Keratinocyte (primary cell): ENCODE measurements at regions not wholly inside any gene's neighbourhood (a gene's known extent, or its start where the extent isn't known, plus 50 kb on each side); places are given as distances from the start of the nearest gene placed in this dataset.

ENCODE experiments used
- DNase-seq: peaks from one replicate; pipeline ENCODE4 v3.0.0-alpha.2; 2011; ENCODE audit warnings: low read depth, missing footprints, low spot score
- FAIRE-seq: peaks from 2 replicates; lab custom pipeline; 2011; peaks lifted over from hg19 to GRCh38; lab: Jason Lieb, UNC
- H2AFZ ChIP-seq: 2 replicates; pipeline ENCODE4 v1.6.0; 2012; ENCODE audit warnings: low read length, control low read depth, inconsistent platforms; ENCODE audit not compliant: control insufficient read depth
- H3K27ac ChIP-seq: 2 replicates; pipeline ENCODE4 v1.5.1; 2011; ENCODE audit warnings: low read length; ENCODE audit not compliant: control insufficient read depth, insufficient read depth
- H3K27me3 ChIP-seq: 3 replicates; pipeline ENCODE4 v1.6.0; 2011; ENCODE audit warnings: low read length; ENCODE audit not compliant: control insufficient read depth, insufficient read depth; ENCODE audit errors: extremely low read depth
- H3K36me3 ChIP-seq, 2 experiments: 2 replicates in 1 of 2; 3 replicates in 1 of 2; pipeline ENCODE4 v1.5.1; 2011; ENCODE audit warnings: low read length in 2 of 2, mild to moderate bottlenecking in 1 of 2; ENCODE audit not compliant: control insufficient read depth in 2 of 2, insufficient read depth in 2 of 2; ENCODE audit errors: extremely low read depth in 1 of 2
- H3K4me1 ChIP-seq: 3 replicates; pipeline ENCODE4 v1.5.1; 2011; ENCODE audit warnings: low read length; ENCODE audit not compliant: control insufficient read depth, insufficient read depth; ENCODE audit errors: extremely low read depth
- H3K4me2 ChIP-seq: 3 replicates; pipeline ENCODE4 v1.6.0; 2011; ENCODE audit warnings: low read depth, low read length; ENCODE audit not compliant: control insufficient read depth, insufficient read depth; ENCODE audit errors: extremely low read depth
- H3K4me3 ChIP-seq, 3 experiments: fragments of 200-600 bp in 1 of 3; sonication (generic) in 1 of 3; 2 replicates in 2 of 3; 3 replicates in 1 of 3; pipeline ENCODE4 v1.5.1; 2011 to 2016; ENCODE audit warnings: low read length in 3 of 3, mild to moderate bottlenecking in 3 of 3, control low read depth in 2 of 3, inconsistent platforms in 1 of 3, low read depth in 1 of 3, mixed read lengths in 1 of 3, mixed run types in 1 of 3, moderate library complexity in 1 of 3; ENCODE audit not compliant: control insufficient read depth in 2 of 3, insufficient read depth in 2 of 3; ENCODE audit errors: extremely low read depth in 1 of 3
- H3K79me2 ChIP-seq: 2 replicates; pipeline ENCODE4 v1.6.0; 2012; ENCODE audit warnings: low read length; ENCODE audit not compliant: control insufficient read depth, insufficient read depth
- H3K9ac ChIP-seq: 3 replicates; pipeline ENCODE4 v1.6.0; 2011; ENCODE audit warnings: low read length; ENCODE audit not compliant: control insufficient read depth, insufficient read depth; ENCODE audit errors: extremely low read depth
- H3K9me1 ChIP-seq: 3 replicates; pipeline ENCODE4 v1.6.0; 2011; ENCODE audit warnings: low read length; ENCODE audit not compliant: control insufficient read depth, insufficient read depth; ENCODE audit errors: extremely low read depth
- H3K9me3 ChIP-seq: 2 replicates; pipeline ENCODE4 v1.5.1; 2012; ENCODE audit warnings: low read depth, low read length; ENCODE audit not compliant: control insufficient read depth
- H4K20me1 ChIP-seq: 3 replicates; pipeline ENCODE4 v1.6.0; 2011; ENCODE audit warnings: low read length; ENCODE audit not compliant: control insufficient read depth, insufficient read depth; ENCODE audit errors: extremely low read depth
- EZH2 ChIP-seq: IDR thresholded peaks from one replicate; pipeline ENCODE4 v1.6.1; 2012; ENCODE audit warnings: inconsistent platforms, mild to moderate bottlenecking, low read length, moderate library complexity
- dilution Hi-C: fragments of 300-500 bp; cut with MboI; formaldehyde crosslinking; loops from one replicate; pipeline ENCODE4 v1.7.0; 2020; ENCODE audit warnings: low sequenced_read_pairs; ENCODE audit not compliant: extremely low pct_ligation_motif_present
- TF ChIP-seq, protein P1 (sequence below), 3 experiments: IDR thresholded peaks in 1 of 3; conservative IDR thresholded peaks in 1 of 3; optimal IDR thresholded peaks in 1 of 3; 2 replicates in 2 of 3; 3 replicates in 1 of 3; pipeline versions ENCODE3 to v1.5.1; 2011; ENCODE audit warnings: low read length in 3 of 3, mild to moderate bottlenecking in 3 of 3, moderate library complexity in 2 of 3, control low read depth in 1 of 3, inconsistent platforms in 1 of 3; ENCODE audit not compliant: insufficient read depth in 2 of 3; ENCODE audit errors: extremely low read depth in 1 of 3

DNA sequence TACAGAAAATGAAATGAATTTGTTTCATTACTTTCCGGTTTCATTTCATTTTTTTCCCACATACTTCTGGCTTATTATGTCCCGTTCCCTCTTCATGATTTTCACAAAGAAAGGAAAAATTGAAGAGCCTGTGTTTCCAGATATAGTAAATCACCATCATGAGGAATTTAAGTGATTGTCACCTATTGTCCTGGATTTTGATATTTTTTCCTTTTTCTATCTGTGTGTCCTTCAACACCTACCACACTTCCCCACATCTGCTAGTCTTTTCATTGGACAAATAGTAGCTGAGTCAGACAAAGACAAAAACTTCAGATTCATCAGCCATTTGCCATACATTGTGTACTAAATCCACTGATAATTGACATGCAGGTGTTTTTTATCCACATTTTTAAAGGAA is 258.2 kb upstream of the HSF2 start:
- H2AFZ ChIP-seq: no peak overlapping the region
- H4K20me1 ChIP-seq: no peaks in the 10 kb centered on the region
- no peaks in the 10 kb centered on the region for H3K9me1 ChIP-seq
- no peaks in the 10 kb centered on the region for H3K79me2 ChIP-seq
- no peaks in the 10 kb centered on the region for H3K4me1 ChIP-seq
- H3K9me3 ChIP-seq: no peaks in the 10 kb centered on the region
- H3K36me3 ChIP-seq: no peaks in the 10 kb centered on the region
- no peak overlapping the region for H3K27ac ChIP-seq
- H3K9ac ChIP-seq: no peak overlapping the region
- no peaks in the 10 kb centered on the region for H3K27me3 ChIP-seq
- H3K4me2 ChIP-seq: no peak overlapping the region
- no peak overlapping the region for H3K4me3 ChIP-seq
- DNase-seq (no peak), FAIRE-seq (no peak)
- TF ChIP-seq, protein P1, sequence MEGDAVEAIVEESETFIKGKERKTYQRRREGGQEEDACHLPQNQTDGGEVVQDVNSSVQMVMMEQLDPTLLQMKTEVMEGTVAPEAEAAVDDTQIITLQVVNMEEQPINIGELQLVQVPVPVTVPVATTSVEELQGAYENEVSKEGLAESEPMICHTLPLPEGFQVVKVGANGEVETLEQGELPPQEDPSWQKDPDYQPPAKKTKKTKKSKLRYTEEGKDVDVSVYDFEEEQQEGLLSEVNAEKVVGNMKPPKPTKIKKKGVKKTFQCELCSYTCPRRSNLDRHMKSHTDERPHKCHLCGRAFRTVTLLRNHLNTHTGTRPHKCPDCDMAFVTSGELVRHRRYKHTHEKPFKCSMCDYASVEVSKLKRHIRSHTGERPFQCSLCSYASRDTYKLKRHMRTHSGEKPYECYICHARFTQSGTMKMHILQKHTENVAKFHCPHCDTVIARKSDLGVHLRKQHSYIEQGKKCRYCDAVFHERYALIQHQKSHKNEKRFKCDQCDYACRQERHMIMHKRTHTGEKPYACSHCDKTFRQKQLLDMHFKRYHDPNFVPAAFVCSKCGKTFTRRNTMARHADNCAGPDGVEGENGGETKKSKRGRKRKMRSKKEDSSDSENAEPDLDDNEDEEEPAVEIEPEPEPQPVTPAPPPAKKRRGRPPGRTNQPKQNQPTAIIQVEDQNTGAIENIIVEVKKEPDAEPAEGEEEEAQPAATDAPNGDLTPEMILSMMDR (optimal IDR thresholded peaks at IDR 0.05 in 1 of 3, IDR thresholded peaks at IDR 0.05 in 1 of 3, conservative IDR thresholded peaks at IDR 0.05 in 1 of 3; ENCODE audit: extremely low read depth in 1 of 3, insufficient read depth in 2 of 3, low read length in 3 of 3): no peak
- no peak for TF ChIP-seq EZH2
- dilution Hi-C loops: no loop called here

DNA sequence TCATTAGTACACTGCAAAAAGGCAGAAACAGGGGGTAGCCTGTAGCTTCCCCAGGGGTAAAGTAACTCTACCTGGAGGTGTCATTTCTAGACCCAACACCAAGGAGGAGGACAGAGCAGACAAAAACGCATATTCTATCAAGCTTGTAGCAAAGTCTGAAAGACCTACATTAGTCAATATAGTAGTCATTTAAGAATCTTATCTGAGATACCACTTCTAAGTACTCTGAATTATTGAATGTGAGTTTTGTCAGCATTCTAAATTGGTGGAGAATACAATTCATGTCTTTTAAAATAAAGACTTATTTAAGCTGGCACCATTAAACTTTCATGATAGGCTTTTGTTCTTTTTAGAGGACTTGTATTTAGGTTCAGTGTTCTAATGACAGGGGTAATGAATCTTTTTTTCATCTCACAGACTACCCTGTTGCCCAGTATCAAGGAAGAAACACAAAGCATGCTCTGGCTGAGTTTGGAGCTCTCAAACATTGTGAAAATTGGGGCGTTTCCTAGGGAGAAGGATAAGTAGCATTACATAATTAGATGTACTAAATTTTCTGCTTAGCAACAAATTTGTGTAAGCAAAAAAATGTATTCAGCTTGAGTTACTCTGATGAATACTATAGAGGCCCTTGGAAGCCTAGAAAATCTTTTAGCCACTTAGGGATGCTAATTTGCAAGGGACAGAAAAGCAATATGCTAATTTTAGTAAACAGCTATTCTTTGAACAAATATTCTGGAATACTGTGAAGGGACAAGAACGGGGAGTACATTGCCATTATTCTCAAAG is 255.4 kb upstream of the HSF2 start:
- dilution Hi-C loops: no loop called here
- DNase-seq (no peak), FAIRE-seq (no peak)
- H3K9me1 ChIP-seq: no peaks in the 10 kb centered on the region
- H3K4me3 ChIP-seq: no peak overlapping the region
- no peaks in the 10 kb centered on the region for H4K20me1 ChIP-seq
- no peak for TF ChIP-seq EZH2
- TF ChIP-seq, protein P1 (optimal IDR thresholded peaks at IDR 0.05 in 1 of 3, IDR thresholded peaks at IDR 0.05 in 1 of 3, conservative IDR thresholded peaks at IDR 0.05 in 1 of 3; ENCODE audit: extremely low read depth in 1 of 3, insufficient read depth in 2 of 3, low read length in 3 of 3): no peak
- no peaks in the 10 kb centered on the region for H3K36me3 ChIP-seq
- H3K27me3 ChIP-seq: no peaks in the 10 kb centered on the region
- H2AFZ ChIP-seq: no peak overlapping the region
- H3K9ac ChIP-seq: no peak overlapping the region
- H3K4me2 ChIP-seq: no peak overlapping the region
- H3K4me1 ChIP-seq: no peaks in the 10 kb centered on the region
- H3K27ac ChIP-seq: no peak overlapping the region
- H3K79me2 ChIP-seq: no peaks in the 10 kb centered on the region
- H3K9me3 ChIP-seq: no peaks in the 10 kb centered on the region
